ENCODE measurements at regions not wholly inside any gene's neighbourhood (a gene's known extent, or its start where the extent isn't known, plus 50 kb on each side); places are given as distances from the start of the nearest gene placed in this dataset.

DNA sequence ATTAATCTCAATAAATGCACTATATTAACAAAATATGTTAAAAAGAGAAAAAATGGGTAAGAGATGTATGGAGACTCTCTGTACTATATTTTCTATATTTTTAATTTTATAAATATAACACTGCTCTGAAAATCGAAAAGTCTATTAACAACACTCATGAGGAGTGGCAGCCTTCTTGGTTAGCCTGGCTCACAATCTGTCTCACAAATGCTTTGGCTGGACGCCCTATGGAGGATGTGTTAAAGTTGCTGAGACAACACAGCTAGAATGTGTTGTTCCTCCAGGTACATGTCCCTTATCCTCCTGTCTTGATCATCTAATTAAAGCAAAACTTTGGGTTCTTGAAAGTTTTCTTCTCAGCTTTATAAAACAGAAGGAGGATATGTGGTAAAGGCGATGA lies 396.6 kb upstream of the PCDH20 start:
- TF ChIP-seq, protein P1, sequence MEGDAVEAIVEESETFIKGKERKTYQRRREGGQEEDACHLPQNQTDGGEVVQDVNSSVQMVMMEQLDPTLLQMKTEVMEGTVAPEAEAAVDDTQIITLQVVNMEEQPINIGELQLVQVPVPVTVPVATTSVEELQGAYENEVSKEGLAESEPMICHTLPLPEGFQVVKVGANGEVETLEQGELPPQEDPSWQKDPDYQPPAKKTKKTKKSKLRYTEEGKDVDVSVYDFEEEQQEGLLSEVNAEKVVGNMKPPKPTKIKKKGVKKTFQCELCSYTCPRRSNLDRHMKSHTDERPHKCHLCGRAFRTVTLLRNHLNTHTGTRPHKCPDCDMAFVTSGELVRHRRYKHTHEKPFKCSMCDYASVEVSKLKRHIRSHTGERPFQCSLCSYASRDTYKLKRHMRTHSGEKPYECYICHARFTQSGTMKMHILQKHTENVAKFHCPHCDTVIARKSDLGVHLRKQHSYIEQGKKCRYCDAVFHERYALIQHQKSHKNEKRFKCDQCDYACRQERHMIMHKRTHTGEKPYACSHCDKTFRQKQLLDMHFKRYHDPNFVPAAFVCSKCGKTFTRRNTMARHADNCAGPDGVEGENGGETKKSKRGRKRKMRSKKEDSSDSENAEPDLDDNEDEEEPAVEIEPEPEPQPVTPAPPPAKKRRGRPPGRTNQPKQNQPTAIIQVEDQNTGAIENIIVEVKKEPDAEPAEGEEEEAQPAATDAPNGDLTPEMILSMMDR (IDR thresholded peaks at IDR 0.05; ENCODE audit: insufficient read depth, low read depth, low read length) = no peak
- no peaks in the 10 kb centered on the region for H3K36me3 ChIP-seq (ENCODE audit: insufficient read depth, low read length)
- no peaks in the 10 kb centered on the region for H3K79me2 ChIP-seq (ENCODE audit: insufficient read depth, low read length)
- H3K4me3 Mint-ChIP-seq (ENCODE audit: unreplicated experiment) = no peak overlapping the region
- no peak overlapping the region for H3K27ac ChIP-seq (ENCODE audit: low read depth, low read length)
- H3K4me3 ChIP-seq (ENCODE audit: insufficient read depth, low read depth, low read length) = no peak overlapping the region
- no peak for FAIRE-seq
- H3K27me3 ChIP-seq (ENCODE audit: insufficient read depth, low read length) = no peaks in the 10 kb centered on the region
- no peaks in the 10 kb centered on the region for H3K9me3 ChIP-seq (ENCODE audit: insufficient read depth, low read depth, low read length)
- no peaks in the 10 kb centered on the region for H3K4me1 ChIP-seq (ENCODE audit: insufficient read depth, low read length)
- H3K9ac ChIP-seq (ENCODE audit: low read length) = no peak overlapping the region
- H3K4me2 ChIP-seq (ENCODE audit: low read length) = no peak overlapping the region
- no peak overlapping the region for H2AFZ ChIP-seq (ENCODE audit: low read depth, low read length)
- H4K20me1 ChIP-seq (ENCODE audit: insufficient read depth, low read length) = no peaks in the 10 kb centered on the region
- no peaks in the 10 kb centered on the region for H3K36me3 Mint-ChIP-seq (ENCODE audit: low read depth, unreplicated experiment)
- no peaks in the 10 kb centered on the region for H3K9me3 Mint-ChIP-seq (ENCODE audit: unreplicated experiment)
- H3K4me1 Mint-ChIP-seq (ENCODE audit: low read depth, unreplicated experiment) = no peaks in the 10 kb centered on the region
- no peaks in the 10 kb centered on the region for H3K27me3 Mint-ChIP-seq (ENCODE audit: low read depth, unreplicated experiment)
- H3K27ac Mint-ChIP-seq (ENCODE audit: unreplicated experiment) = no peak overlapping the region
- no peak for DNase-seq (ENCODE audit: low read depth)

GRCh38 chr13:61810065-61810464 lies 394.4 kb upstream of the PCDH20 start:
- no peak for TF ChIP-seq EZH2 (IDR thresholded peaks at IDR 0.05; ENCODE audit: insufficient read depth, low read length)
- TF ChIP-seq, protein P1 (IDR thresholded peaks at IDR 0.05; ENCODE audit: insufficient read depth, low read depth, low read length) = no peak
- Histone ChIP-seq H3K4me2 (ENCODE audit: low read length) (no peak overlapping the region), H2AFZ (ENCODE audit: low read depth, low read length) (no peak overlapping the region), H3K79me2 (ENCODE audit: insufficient read depth, low read length) (no peaks in the 10 kb centered on the region), H3K9ac (ENCODE audit: low read length) (no peak overlapping the region), H3K4me3 (ENCODE audit: insufficient read depth, low read depth, low read length) (no peak overlapping the region), H3K36me3 (ENCODE audit: insufficient read depth, low read length) (no peaks in the 10 kb centered on the region), H3K4me1 (ENCODE audit: insufficient read depth, low read length) (no peaks in the 10 kb centered on the region), H3K9me3 (ENCODE audit: insufficient read depth, low read depth, low read length) (no peaks in the 10 kb centered on the region), H3K27me3 (ENCODE audit: insufficient read depth, low read length) (no peaks in the 10 kb centered on the region), H4K20me1 (ENCODE audit: insufficient read depth, low read length) (no peaks in the 10 kb centered on the region), H3K27ac (ENCODE audit: low read depth, low read length) (no peak overlapping the region)
- FAIRE-seq (no peak), DNase-seq (ENCODE audit: low read depth) (no peak)
- H3K36me3 Mint-ChIP-seq (ENCODE audit: low read depth, unreplicated experiment) = no peaks in the 10 kb centered on the region
- H3K27ac Mint-ChIP-seq (ENCODE audit: unreplicated experiment) = no peak overlapping the region
- H3K4me1 Mint-ChIP-seq (ENCODE audit: low read depth, unreplicated experiment) = no peaks in the 10 kb centered on the region
- no peak overlapping the region for H3K4me3 Mint-ChIP-seq (ENCODE audit: unreplicated experiment)
- H3K27me3 Mint-ChIP-seq (ENCODE audit: low read depth, unreplicated experiment) = no peaks in the 10 kb centered on the region
- peaks cover 3% of the 10 kb centered on the region for H3K9me3 Mint-ChIP-seq (ENCODE audit: unreplicated experiment)

DNA sequence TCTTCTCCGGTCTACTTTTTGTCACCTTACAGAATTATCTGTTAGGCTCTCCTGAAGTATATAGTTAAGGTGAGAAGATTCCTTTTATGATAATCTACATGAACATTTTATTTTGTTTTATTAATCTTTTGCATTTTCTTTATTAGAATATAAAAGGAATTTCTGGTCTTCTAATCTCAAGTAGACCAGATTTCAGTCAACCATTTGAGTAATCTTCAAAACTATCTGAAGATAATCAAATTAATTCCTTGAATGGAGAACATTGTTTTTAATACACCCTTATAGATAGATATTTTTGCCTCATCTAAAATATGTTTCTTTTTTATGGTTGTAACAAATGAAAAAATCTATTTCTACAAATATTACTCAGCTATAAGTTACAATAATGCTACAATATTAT lies 381.7 kb upstream of the PCDH20 start:
- Histone ChIP-seq H3K27me3 (ENCODE audit: insufficient read depth, low read length) (no peaks in the 10 kb centered on the region), H3K36me3 (ENCODE audit: insufficient read depth, low read length) (no peaks in the 10 kb centered on the region), H3K9ac (ENCODE audit: low read length) (no peak overlapping the region), H3K4me1 (ENCODE audit: insufficient read depth, low read length) (no peaks in the 10 kb centered on the region), H3K9me3 (ENCODE audit: insufficient read depth, low read depth, low read length) (no peaks in the 10 kb centered on the region), H4K20me1 (ENCODE audit: insufficient read depth, low read length) (no peaks in the 10 kb centered on the region), H2AFZ (ENCODE audit: low read depth, low read length) (no peak overlapping the region), H3K27ac (ENCODE audit: low read depth, low read length) (no peak overlapping the region), H3K79me2 (ENCODE audit: insufficient read depth, low read length) (no peaks in the 10 kb centered on the region), H3K4me2 (ENCODE audit: low read length) (no peak overlapping the region), H3K4me3 (ENCODE audit: insufficient read depth, low read depth, low read length) (no peak overlapping the region)
- Mint-ChIP-seq H3K4me3 (ENCODE audit: unreplicated experiment) (no peak overlapping the region), H3K27ac (ENCODE audit: unreplicated experiment) (no peak overlapping the region), H3K4me1 (ENCODE audit: low read depth, unreplicated experiment) (no peaks in the 10 kb centered on the region), H3K9me3 (ENCODE audit: unreplicated experiment) (no peaks in the 10 kb centered on the region), H3K36me3 (ENCODE audit: low read depth, unreplicated experiment) (no peaks in the 10 kb centered on the region), H3K27me3 (ENCODE audit: low read depth, unreplicated experiment) (no peaks in the 10 kb centered on the region)
- TF ChIP-seq, protein P1 (IDR thresholded peaks at IDR 0.05; ENCODE audit: insufficient read depth, low read depth, low read length) = no peak
- no peak for TF ChIP-seq EZH2 (IDR thresholded peaks at IDR 0.05; ENCODE audit: insufficient read depth, low read length)
- no peak for FAIRE-seq
- DNase-seq (ENCODE audit: low read depth) = no peak

Measured in astrocyte (in vitro differentiated cells and primary cell).